H9 (cell line): ENCODE measurements at regions not wholly inside any gene's neighbourhood (a gene's known extent, or its start where the extent isn't known, plus 50 kb on each side); places are given as distances from the start of the nearest gene placed in this dataset.

Experiments
- DNase-seq: peaks from one replicate; pipeline ENCODE4 v3.0.0-alpha.2; 2017
- H2AFZ ChIP-seq: one replicate; pipeline ENCODE4 v1.6.1; 2013; ENCODE audit warnings: mild to moderate bottlenecking, low read length, control low read depth, moderate library complexity
- H2AK5ac ChIP-seq: 2 replicates; pipeline ENCODE4 v1.6.1; 2013; ENCODE audit warnings: low read length, control low read depth, mixed read lengths; ENCODE audit not compliant: insufficient read length
- H2BK120ac ChIP-seq: one replicate; pipeline ENCODE4 v1.6.1; 2013; ENCODE audit warnings: low read depth, mild to moderate bottlenecking, low read length, control low read depth, inconsistent platforms; ENCODE audit not compliant: poor library complexity, severe bottlenecking
- H2BK12ac ChIP-seq: 2 replicates; pipeline ENCODE4 v1.6.1; 2013; ENCODE audit warnings: low read length, control low read depth, mixed read lengths, low read depth; ENCODE audit not compliant: insufficient read length
- H2BK15ac ChIP-seq: 2 replicates; pipeline ENCODE4 v1.6.1; 2013; ENCODE audit warnings: low read depth, low read length, control low read depth
- H2BK20ac ChIP-seq: one replicate; pipeline ENCODE4 v1.6.1; 2013; ENCODE audit warnings: low read depth, mild to moderate bottlenecking, low read length, control low read depth, inconsistent platforms; ENCODE audit not compliant: poor library complexity, severe bottlenecking
- H2BK5ac ChIP-seq: 2 replicates; pipeline ENCODE4 v1.6.1; 2013; ENCODE audit warnings: low read length, control low read depth, mixed read lengths; ENCODE audit not compliant: insufficient read length
- H3K14ac ChIP-seq: 2 replicates; pipeline ENCODE4 v1.6.1; 2013; ENCODE audit warnings: low read length, control low read depth; ENCODE audit not compliant: insufficient read depth
- H3K18ac ChIP-seq: 2 replicates; pipeline ENCODE4 v1.6.1; 2013; ENCODE audit warnings: low read depth, mild to moderate bottlenecking, mixed read lengths, low read length, control low read depth; ENCODE audit not compliant: insufficient read length
- H3K23ac ChIP-seq: 2 replicates; pipeline ENCODE4 v1.6.1; 2013; ENCODE audit warnings: low read length, control low read depth, mixed read lengths, low read depth; ENCODE audit not compliant: insufficient read length
- H3K23me2 ChIP-seq: 2 replicates; pipeline ENCODE4 v1.6.1; 2013; ENCODE audit warnings: low read depth, mild to moderate bottlenecking, mixed read lengths, low read length, control low read depth; ENCODE audit not compliant: insufficient read length, poor library complexity, severe bottlenecking
- H3K27ac ChIP-seq: 2 replicates; pipeline ENCODE4 v1.5.1; 2013; ENCODE audit warnings: low read length, control low read depth, mixed read lengths, low read depth; ENCODE audit not compliant: insufficient read length
- H3K27me3 ChIP-seq: 2 replicates; pipeline ENCODE4 v1.6.1; 2013; ENCODE audit warnings: low read length, control low read depth, inconsistent platforms; ENCODE audit not compliant: insufficient read depth
- H3K4ac ChIP-seq: 2 replicates; pipeline ENCODE4 v1.6.1; 2013; ENCODE audit warnings: low read depth, mild to moderate bottlenecking, control low read depth, inconsistent platforms, low read length, moderate library complexity
- H3K4me1 ChIP-seq: 2 replicates; pipeline ENCODE4 v1.6.1; 2013; ENCODE audit warnings: low read length, control low read depth, inconsistent platforms; ENCODE audit not compliant: insufficient read depth
- H3K4me2 ChIP-seq: 2 replicates; pipeline ENCODE4 v1.6.1; 2013; ENCODE audit warnings: low read length, control low read depth, mixed read lengths; ENCODE audit not compliant: insufficient read length, insufficient read depth
- H3K56ac ChIP-seq: 2 replicates; pipeline ENCODE4 v1.6.1; 2013; ENCODE audit warnings: low read depth, mild to moderate bottlenecking, mixed read lengths, low read length, control low read depth; ENCODE audit not compliant: insufficient read length
- H3K79me1 ChIP-seq: 2 replicates; pipeline ENCODE4 v1.6.1; 2013; ENCODE audit warnings: low read depth, mild to moderate bottlenecking, moderate library complexity, low read length, control low read depth, inconsistent platforms; ENCODE audit not compliant: insufficient read depth, poor library complexity, severe bottlenecking
- H3K79me2 ChIP-seq: 2 replicates; pipeline ENCODE4 v1.6.1; 2013; ENCODE audit warnings: low read length, control low read depth, inconsistent platforms; ENCODE audit not compliant: insufficient read depth
- H3K9ac ChIP-seq: 2 replicates; pipeline ENCODE4 v1.6.1; 2013; ENCODE audit warnings: low read length, control low read depth, mixed read lengths; ENCODE audit not compliant: insufficient read length; ENCODE audit errors: extremely low read depth
- H3K9me3 ChIP-seq: one replicate; pipeline ENCODE4 v1.6.1; 2013; ENCODE audit warnings: low read depth, low read length, inconsistent platforms; ENCODE audit not compliant: control insufficient read depth
- H3T11ph ChIP-seq: one replicate; pipeline ENCODE4 v1.6.1; 2013; ENCODE audit warnings: mild to moderate bottlenecking, low read length, control low read depth, inconsistent platforms
- H4K20me1 ChIP-seq: one replicate; pipeline ENCODE4 v1.6.1; 2013; ENCODE audit not compliant: control insufficient read depth, insufficient read length, insufficient read depth
- H4K5ac ChIP-seq: 2 replicates; pipeline ENCODE4 v1.6.1; 2013; ENCODE audit warnings: low read depth, mild to moderate bottlenecking, mixed read lengths, low read length, control low read depth; ENCODE audit not compliant: insufficient read length
- H4K8ac ChIP-seq: replicated peaks from 2 replicates; pipeline ENCODE4 v1.6.1; 2013; ENCODE audit warnings: low read length, control low read depth, mixed read lengths, low read depth; ENCODE audit not compliant: insufficient read length
- H4K91ac ChIP-seq: 2 replicates; pipeline ENCODE4 v1.6.1; 2013; ENCODE audit warnings: low read depth, mild to moderate bottlenecking, moderate library complexity, mixed read lengths, low read length, control low read depth; ENCODE audit not compliant: insufficient read length
- H3K27ac Mint-ChIP-seq, 3 experiments: 2 replicates in 2 of 3; 3 replicates in 1 of 3; pipeline ENCODE4 v1.8.0; 2020 to 2021; ENCODE audit warnings: mixed read lengths in 3 of 3, mild to moderate bottlenecking in 1 of 3, moderate library complexity in 1 of 3
- H3K27me3 Mint-ChIP-seq: 2 replicates; pipeline ENCODE4 v1.8.0; 2021; ENCODE audit warnings: low read depth, mild to moderate bottlenecking, moderate library complexity, mixed read lengths
- H3K36me3 Mint-ChIP-seq, 3 experiments: 2 replicates in 2 of 3; 3 replicates in 1 of 3; pipeline ENCODE4 v1.8.0; 2020 to 2021; ENCODE audit warnings: low read depth in 3 of 3, mixed read lengths in 3 of 3; ENCODE audit not compliant: insufficient read depth in 1 of 3
- H3K4me1 Mint-ChIP-seq, 2 experiments: 2 replicates each; pipeline ENCODE4 v1.8.0; 2020; ENCODE audit warnings: mixed read lengths in 2 of 2
- H3K4me3 Mint-ChIP-seq, 2 experiments: 2 replicates in 1 of 2; 3 replicates in 1 of 2; pipeline ENCODE4 v1.8.0; 2020 to 2021; ENCODE audit warnings: mild to moderate bottlenecking in 2 of 2, mixed read lengths in 2 of 2, moderate library complexity in 1 of 2
- H3K9me3 Mint-ChIP-seq, 2 experiments: 2 replicates in 1 of 2; 3 replicates in 1 of 2; pipeline ENCODE4 v1.8.0; 2020; ENCODE audit warnings: mild to moderate bottlenecking in 2 of 2, mixed read lengths in 2 of 2, moderate library complexity in 1 of 2
- CTCF ChIP-seq: fragments of 200-600 bp; sonication (generic); conservative IDR thresholded peaks from 3 replicates; pipeline ENCODE4 v1.8.0; 2021; ENCODE audit warnings: antibody characterized with exemption, mild to moderate bottlenecking
- WGBS: extraction: QIAGEN DNeasy Blood & Tissue Kit; methylation state at CpG from one replicate; pipeline ENCODE4 v1.1.7; 2013; ENCODE audit warnings: missing lambda C conversion rate, low lambda C conversion rate, mixed read lengths; ENCODE audit not compliant: insufficient read length; ENCODE audit errors: extremely low coverage; 5-methylcytosine and 5-hydroxymethylcytosine counted together

GRCh38 chr3:59334585-59334984 lies 284.8 kb upstream of the CFAP20DC start:
- no peaks in the 10 kb centered on the region; the same call in 1 of the 2 replicates for H3K27me3 Mint-ChIP-seq
- Histone ChIP-seq H4K8ac (no peak overlapping the region), H4K91ac (no peak overlapping the region), H3K79me2 (no peaks in the 10 kb centered on the region), H3T11ph (no peak overlapping the region), H3K56ac (no peak overlapping the region), H3K9ac (no peak overlapping the region), H4K5ac (no peak overlapping the region), H2BK120ac (no peak overlapping the region), H3K23ac (no peak overlapping the region), H3K79me1 (no peaks in the 10 kb centered on the region), H2AK5ac (no peak overlapping the region), H2BK12ac (no peak overlapping the region), H3K4me1 (no peaks in the 10 kb centered on the region), H3K23me2 (no peaks in the 10 kb centered on the region), H3K14ac (no peak overlapping the region), H4K20me1 (no peaks in the 10 kb centered on the region), H3K4me2 (no peak overlapping the region), H3K27me3 (no peaks in the 10 kb centered on the region), H3K4ac (no peak overlapping the region), H2BK5ac (no peak overlapping the region), H2AFZ (no peak overlapping the region), H3K27ac (no peak overlapping the region), H3K18ac (no peak overlapping the region), H2BK20ac (no peak overlapping the region), H2BK15ac (no peak overlapping the region), H3K9me3 (no peaks in the 10 kb centered on the region)
- TF ChIP-seq CTCF: no peak
- DNase-seq: no peak
- H3K27ac Mint-ChIP-seq: no peak overlapping the region
- no peaks in the 10 kb centered on the region for H3K4me1 Mint-ChIP-seq
- no CpG with 5 or more reads among the region's 2 CpGs for WGBS
- peaks cover 9 to 11% of the 10 kb centered on the region in 2 experiments for H3K9me3 Mint-ChIP-seq
- no peak overlapping the region for H3K4me3 Mint-ChIP-seq
- peaks cover 0 to 13% (median 0%) of the 10 kb centered on the region in 3 experiments; a peak in 2 of 7 replicates for H3K36me3 Mint-ChIP-seq
